H9 (cell line): ENCODE measurements at regions not wholly inside any gene's neighbourhood (a gene's known extent, or its start where the extent isn't known, plus 50 kb on each side); places are given as distances from the start of the nearest gene placed in this dataset.
"Not testable (repeated sequence)": the region's sequence is repeated elsewhere in the genome, so short reads cannot be mapped to it uniquely, and the experiment has no call there.

ENCODE experiments used
- DNase-seq: peaks from one replicate; pipeline ENCODE4 v3.0.0-alpha.2; 2017
- H2AFZ ChIP-seq: one replicate; pipeline ENCODE4 v1.6.1; 2013; ENCODE audit warnings: mild to moderate bottlenecking, low read length, control low read depth, moderate library complexity
- H2AK5ac ChIP-seq: 2 replicates; pipeline ENCODE4 v1.6.1; 2013; ENCODE audit warnings: low read length, control low read depth, mixed read lengths; ENCODE audit not compliant: insufficient read length
- H2BK120ac ChIP-seq: one replicate; pipeline ENCODE4 v1.6.1; 2013; ENCODE audit warnings: low read depth, mild to moderate bottlenecking, low read length, control low read depth, inconsistent platforms; ENCODE audit not compliant: poor library complexity, severe bottlenecking
- H2BK12ac ChIP-seq: 2 replicates; pipeline ENCODE4 v1.6.1; 2013; ENCODE audit warnings: low read length, control low read depth, mixed read lengths, low read depth; ENCODE audit not compliant: insufficient read length
- H2BK15ac ChIP-seq: 2 replicates; pipeline ENCODE4 v1.6.1; 2013; ENCODE audit warnings: low read depth, low read length, control low read depth
- H2BK20ac ChIP-seq: one replicate; pipeline ENCODE4 v1.6.1; 2013; ENCODE audit warnings: low read depth, mild to moderate bottlenecking, low read length, control low read depth, inconsistent platforms; ENCODE audit not compliant: poor library complexity, severe bottlenecking
- H2BK5ac ChIP-seq: 2 replicates; pipeline ENCODE4 v1.6.1; 2013; ENCODE audit warnings: low read length, control low read depth, mixed read lengths; ENCODE audit not compliant: insufficient read length
- H3K14ac ChIP-seq: 2 replicates; pipeline ENCODE4 v1.6.1; 2013; ENCODE audit warnings: low read length, control low read depth; ENCODE audit not compliant: insufficient read depth
- H3K18ac ChIP-seq: 2 replicates; pipeline ENCODE4 v1.6.1; 2013; ENCODE audit warnings: low read depth, mild to moderate bottlenecking, mixed read lengths, low read length, control low read depth; ENCODE audit not compliant: insufficient read length
- H3K23ac ChIP-seq: 2 replicates; pipeline ENCODE4 v1.6.1; 2013; ENCODE audit warnings: low read length, control low read depth, mixed read lengths, low read depth; ENCODE audit not compliant: insufficient read length
- H3K23me2 ChIP-seq: 2 replicates; pipeline ENCODE4 v1.6.1; 2013; ENCODE audit warnings: low read depth, mild to moderate bottlenecking, mixed read lengths, low read length, control low read depth; ENCODE audit not compliant: insufficient read length, poor library complexity, severe bottlenecking
- H3K27ac ChIP-seq: 2 replicates; pipeline ENCODE4 v1.5.1; 2013; ENCODE audit warnings: low read length, control low read depth, mixed read lengths, low read depth; ENCODE audit not compliant: insufficient read length
- H3K27me3 ChIP-seq: 2 replicates; pipeline ENCODE4 v1.6.1; 2013; ENCODE audit warnings: low read length, control low read depth, inconsistent platforms; ENCODE audit not compliant: insufficient read depth
- H3K4ac ChIP-seq: 2 replicates; pipeline ENCODE4 v1.6.1; 2013; ENCODE audit warnings: low read depth, mild to moderate bottlenecking, control low read depth, inconsistent platforms, low read length, moderate library complexity
- H3K4me1 ChIP-seq: 2 replicates; pipeline ENCODE4 v1.6.1; 2013; ENCODE audit warnings: low read length, control low read depth, inconsistent platforms; ENCODE audit not compliant: insufficient read depth
- H3K4me2 ChIP-seq: 2 replicates; pipeline ENCODE4 v1.6.1; 2013; ENCODE audit warnings: low read length, control low read depth, mixed read lengths; ENCODE audit not compliant: insufficient read length, insufficient read depth
- H3K56ac ChIP-seq: 2 replicates; pipeline ENCODE4 v1.6.1; 2013; ENCODE audit warnings: low read depth, mild to moderate bottlenecking, mixed read lengths, low read length, control low read depth; ENCODE audit not compliant: insufficient read length
- H3K79me1 ChIP-seq: 2 replicates; pipeline ENCODE4 v1.6.1; 2013; ENCODE audit warnings: low read depth, mild to moderate bottlenecking, moderate library complexity, low read length, control low read depth, inconsistent platforms; ENCODE audit not compliant: insufficient read depth, poor library complexity, severe bottlenecking
- H3K79me2 ChIP-seq: 2 replicates; pipeline ENCODE4 v1.6.1; 2013; ENCODE audit warnings: low read length, control low read depth, inconsistent platforms; ENCODE audit not compliant: insufficient read depth
- H3K9ac ChIP-seq: 2 replicates; pipeline ENCODE4 v1.6.1; 2013; ENCODE audit warnings: low read length, control low read depth, mixed read lengths; ENCODE audit not compliant: insufficient read length; ENCODE audit errors: extremely low read depth
- H3K9me3 ChIP-seq: one replicate; pipeline ENCODE4 v1.6.1; 2013; ENCODE audit warnings: low read depth, low read length, inconsistent platforms; ENCODE audit not compliant: control insufficient read depth
- H3T11ph ChIP-seq: one replicate; pipeline ENCODE4 v1.6.1; 2013; ENCODE audit warnings: mild to moderate bottlenecking, low read length, control low read depth, inconsistent platforms
- H4K20me1 ChIP-seq: one replicate; pipeline ENCODE4 v1.6.1; 2013; ENCODE audit not compliant: control insufficient read depth, insufficient read length, insufficient read depth
- H4K5ac ChIP-seq: 2 replicates; pipeline ENCODE4 v1.6.1; 2013; ENCODE audit warnings: low read depth, mild to moderate bottlenecking, mixed read lengths, low read length, control low read depth; ENCODE audit not compliant: insufficient read length
- H4K8ac ChIP-seq: replicated peaks from 2 replicates; pipeline ENCODE4 v1.6.1; 2013; ENCODE audit warnings: low read length, control low read depth, mixed read lengths, low read depth; ENCODE audit not compliant: insufficient read length
- H4K91ac ChIP-seq: 2 replicates; pipeline ENCODE4 v1.6.1; 2013; ENCODE audit warnings: low read depth, mild to moderate bottlenecking, moderate library complexity, mixed read lengths, low read length, control low read depth; ENCODE audit not compliant: insufficient read length
- H3K27ac Mint-ChIP-seq, 3 experiments: 2 replicates in 2 of 3; 3 replicates in 1 of 3; pipeline ENCODE4 v1.8.0; 2020 to 2021; ENCODE audit warnings: mixed read lengths in 3 of 3, mild to moderate bottlenecking in 1 of 3, moderate library complexity in 1 of 3
- H3K27me3 Mint-ChIP-seq: 2 replicates; pipeline ENCODE4 v1.8.0; 2021; ENCODE audit warnings: low read depth, mild to moderate bottlenecking, moderate library complexity, mixed read lengths
- H3K36me3 Mint-ChIP-seq, 3 experiments: 2 replicates in 2 of 3; 3 replicates in 1 of 3; pipeline ENCODE4 v1.8.0; 2020 to 2021; ENCODE audit warnings: low read depth in 3 of 3, mixed read lengths in 3 of 3; ENCODE audit not compliant: insufficient read depth in 1 of 3
- H3K4me1 Mint-ChIP-seq, 2 experiments: 2 replicates each; pipeline ENCODE4 v1.8.0; 2020; ENCODE audit warnings: mixed read lengths in 2 of 2
- H3K4me3 Mint-ChIP-seq, 2 experiments: 2 replicates in 1 of 2; 3 replicates in 1 of 2; pipeline ENCODE4 v1.8.0; 2020 to 2021; ENCODE audit warnings: mild to moderate bottlenecking in 2 of 2, mixed read lengths in 2 of 2, moderate library complexity in 1 of 2
- H3K9me3 Mint-ChIP-seq, 2 experiments: 2 replicates in 1 of 2; 3 replicates in 1 of 2; pipeline ENCODE4 v1.8.0; 2020; ENCODE audit warnings: mild to moderate bottlenecking in 2 of 2, mixed read lengths in 2 of 2, moderate library complexity in 1 of 2
- WGBS: extraction: QIAGEN DNeasy Blood & Tissue Kit; methylation state at CpG from one replicate; pipeline ENCODE4 v1.1.7; 2013; ENCODE audit warnings: missing lambda C conversion rate, low lambda C conversion rate, mixed read lengths; ENCODE audit not compliant: insufficient read length; ENCODE audit errors: extremely low coverage; 5-methylcytosine and 5-hydroxymethylcytosine counted together

GRCh38 chr4:112092330-112092729, 52.9 kb upstream of the FAM241A start:
- H3K27me3 Mint-ChIP-seq, H4K8ac ChIP-seq: not testable (repeated sequence)
- no CpG with 5 or more reads among the region's 2 CpGs for WGBS

More at GRCh38 chr4:112092330-112092729, 52.9 kb upstream of the FAM241A start:
- not testable (repeated sequence) for H3K27ac ChIP-seq, H2BK15ac ChIP-seq, H3K27me3 ChIP-seq, H4K20me1 ChIP-seq, H3K4me1 Mint-ChIP-seq, H3K4me1 ChIP-seq, H3K4ac ChIP-seq, H2AFZ ChIP-seq, H2BK120ac ChIP-seq, H3K18ac ChIP-seq, H3K56ac ChIP-seq, H3K4me3 Mint-ChIP-seq, H4K91ac ChIP-seq, H3K9me3 Mint-ChIP-seq, H3K4me2 ChIP-seq, H2AK5ac ChIP-seq, H3K79me1 ChIP-seq, H3K23me2 ChIP-seq, H3K27ac Mint-ChIP-seq, H2BK20ac ChIP-seq, H3K36me3 Mint-ChIP-seq, H2BK5ac ChIP-seq, H3K14ac ChIP-seq, H3K9me3 ChIP-seq, H3K9ac ChIP-seq, DNase-seq, H3K79me2 ChIP-seq, H3T11ph ChIP-seq, H3K23ac ChIP-seq, H4K5ac ChIP-seq, H2BK12ac ChIP-seq
